ENCODE measurements at regions not wholly inside any gene's neighbourhood (a gene's known extent, or its start where the extent isn't known, plus 50 kb on each side); places are given as distances from the start of the nearest gene placed in this dataset.

DNA sequence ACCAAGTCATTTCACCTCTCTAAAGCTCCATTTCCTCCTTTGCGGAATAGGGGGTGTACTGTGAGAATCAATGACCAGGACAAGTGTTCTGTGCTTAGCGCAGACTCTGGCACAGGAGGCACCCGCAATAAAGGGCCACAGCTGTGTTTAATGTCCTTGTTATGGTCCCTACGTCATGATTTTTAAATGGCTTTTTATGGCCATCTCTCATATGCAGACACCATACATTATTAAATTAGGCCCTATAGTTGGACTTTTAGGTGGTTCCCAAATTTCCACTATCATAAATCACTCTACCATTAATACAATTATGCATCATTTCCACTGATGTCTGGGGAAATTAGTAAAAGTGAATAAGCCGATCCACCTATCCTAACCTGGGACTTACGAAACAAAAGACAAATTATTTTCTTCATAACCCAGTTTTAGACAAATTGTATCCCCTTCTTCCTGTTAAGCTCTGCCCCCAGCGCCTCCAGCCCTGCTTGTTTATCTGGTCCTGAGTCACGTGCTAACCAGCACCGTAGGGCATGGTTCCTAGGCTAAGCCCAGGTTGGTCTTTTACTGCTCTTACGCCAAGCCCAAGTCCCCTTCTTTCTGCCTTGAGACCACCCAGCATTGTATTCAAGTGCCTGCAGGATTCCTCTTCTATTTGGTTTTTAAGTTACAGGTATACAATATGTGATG, 278.3 kb downstream of the SHQ1 start:
- Histone ChIP-seq H3K27ac (no peak overlapping the region), H3K4me1 (no peaks in the 10 kb centered on the region), H3K36me3 (no peaks in the 10 kb centered on the region), H3K9me3 (no peaks in the 10 kb centered on the region), H3K4me3 (no peak overlapping the region), H3K27me3 (no peaks in the 10 kb centered on the region)
- TF ChIP-seq POLR2AphosphoS5 (IDR thresholded peaks at IDR 0.05), result no peak
- no peak for TF ChIP-seq POLR2A (IDR thresholded peaks at IDR 0.05)
- TF ChIP-seq, protein P1, sequence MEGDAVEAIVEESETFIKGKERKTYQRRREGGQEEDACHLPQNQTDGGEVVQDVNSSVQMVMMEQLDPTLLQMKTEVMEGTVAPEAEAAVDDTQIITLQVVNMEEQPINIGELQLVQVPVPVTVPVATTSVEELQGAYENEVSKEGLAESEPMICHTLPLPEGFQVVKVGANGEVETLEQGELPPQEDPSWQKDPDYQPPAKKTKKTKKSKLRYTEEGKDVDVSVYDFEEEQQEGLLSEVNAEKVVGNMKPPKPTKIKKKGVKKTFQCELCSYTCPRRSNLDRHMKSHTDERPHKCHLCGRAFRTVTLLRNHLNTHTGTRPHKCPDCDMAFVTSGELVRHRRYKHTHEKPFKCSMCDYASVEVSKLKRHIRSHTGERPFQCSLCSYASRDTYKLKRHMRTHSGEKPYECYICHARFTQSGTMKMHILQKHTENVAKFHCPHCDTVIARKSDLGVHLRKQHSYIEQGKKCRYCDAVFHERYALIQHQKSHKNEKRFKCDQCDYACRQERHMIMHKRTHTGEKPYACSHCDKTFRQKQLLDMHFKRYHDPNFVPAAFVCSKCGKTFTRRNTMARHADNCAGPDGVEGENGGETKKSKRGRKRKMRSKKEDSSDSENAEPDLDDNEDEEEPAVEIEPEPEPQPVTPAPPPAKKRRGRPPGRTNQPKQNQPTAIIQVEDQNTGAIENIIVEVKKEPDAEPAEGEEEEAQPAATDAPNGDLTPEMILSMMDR (IDR thresholded peaks at IDR 0.05), result no peak
- no peak for TF ChIP-seq EP300 (IDR thresholded peaks at IDR 0.05)
- 88 to 98% methylated on average over 7 of the region's 10 CpGs for WGBS, 2 donors (ENCODE audit: low coverage in 1 of 2)
- no peak for ATAC-seq

DNA sequence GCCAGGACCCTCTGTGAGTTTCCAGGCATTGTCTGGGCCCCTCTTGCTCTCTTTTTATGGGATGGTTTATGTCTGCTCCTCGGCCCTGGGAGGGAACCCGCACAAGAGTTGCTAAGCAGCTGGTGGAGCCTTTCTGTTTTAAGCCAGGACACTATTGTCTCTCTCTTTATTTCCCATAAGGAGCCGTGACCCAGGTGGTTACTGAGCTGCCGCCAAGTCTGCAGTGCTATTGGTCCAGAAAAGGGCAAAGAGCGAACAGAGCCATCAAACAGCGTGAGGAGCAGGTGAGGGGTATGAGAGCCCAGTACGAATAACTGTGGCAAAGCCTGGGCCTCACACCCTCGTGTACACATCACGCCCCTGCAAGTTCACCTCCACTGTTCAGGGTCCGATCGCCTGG, 280.2 kb downstream of the SHQ1 start:
- 100% methylated on average over 1 of the region's 11 CpGs; no CpG with 5 or more reads in 1 of the 2 donors for WGBS, 2 donors (ENCODE audit: low coverage in 1 of 2)
- Histone ChIP-seq H3K4me3 (no peak overlapping the region), H3K27ac (no peak overlapping the region), H3K27me3 (no peaks in the 10 kb centered on the region), H3K9me3 (no peaks in the 10 kb centered on the region), H3K4me1 (no peaks in the 10 kb centered on the region), H3K36me3 (no peaks in the 10 kb centered on the region)
- TF ChIP-seq POLR2A (IDR thresholded peaks at IDR 0.05), result no peak
- TF ChIP-seq, protein P1 (IDR thresholded peaks at IDR 0.05), result no peak
- TF ChIP-seq POLR2AphosphoS5 (IDR thresholded peaks at IDR 0.05), result no peak
- no peak for TF ChIP-seq EP300 (IDR thresholded peaks at IDR 0.05)
- no peak for ATAC-seq

DNA sequence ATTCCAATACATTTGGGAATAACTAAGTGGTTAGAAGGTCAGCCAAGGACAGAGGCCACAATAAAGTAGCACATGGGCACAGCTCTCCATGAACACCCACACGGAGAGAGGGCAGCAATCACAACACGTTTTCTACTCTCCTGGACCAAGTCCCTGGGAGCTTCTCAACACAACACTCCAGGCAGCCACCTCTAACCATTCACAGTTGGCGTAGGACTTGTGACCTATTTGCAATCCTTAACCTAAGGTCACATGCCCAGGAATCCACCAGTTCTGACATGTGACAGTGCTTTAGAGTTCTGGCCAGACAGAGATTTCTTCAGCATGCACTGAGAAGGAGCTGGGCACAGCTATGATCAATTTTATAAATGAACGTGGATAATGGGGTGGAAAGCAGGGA, 280.8 kb downstream of the SHQ1 start:
- Histone ChIP-seq H3K4me3 (no peak overlapping the region), H3K27ac (no peak overlapping the region), H3K36me3 (no peaks in the 10 kb centered on the region), H3K9me3 (peaks cover 0 to 3% (median 0%) of the 10 kb centered on the region in 3 donors), H3K27me3 (no peaks in the 10 kb centered on the region), H3K4me1 (no peaks in the 10 kb centered on the region)
- WGBS, 2 donors (ENCODE audit: low coverage in 1 of 2), result 77 to 82% methylated on average over 3 to 4 of the region's 4 CpGs
- TF ChIP-seq, protein P1 (IDR thresholded peaks at IDR 0.05), result no peak
- TF ChIP-seq POLR2AphosphoS5 (IDR thresholded peaks at IDR 0.05) (no peak), EP300 (IDR thresholded peaks at IDR 0.05) (no peak), POLR2A (IDR thresholded peaks at IDR 0.05) (no peak)
- ATAC-seq, result no peak

DNA sequence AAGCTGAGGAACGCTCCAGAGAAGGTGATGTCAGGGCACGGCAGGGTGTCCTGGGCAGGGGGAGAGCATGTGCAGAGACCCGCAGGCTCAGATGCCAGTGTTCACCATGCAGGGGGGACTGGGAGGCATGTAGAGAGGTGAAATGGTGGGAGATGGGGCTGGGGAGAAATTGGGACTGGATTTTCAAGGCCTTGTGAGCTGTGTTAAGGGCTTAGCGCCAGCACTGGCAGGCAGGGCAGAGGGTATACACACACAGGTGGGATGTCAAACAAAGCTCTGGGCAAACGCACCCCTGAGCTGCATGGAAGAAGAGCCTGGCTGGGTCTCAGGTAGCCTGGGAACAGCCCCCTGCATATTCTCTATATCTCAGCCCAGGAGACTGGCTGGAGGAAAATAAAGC, 282.7 kb downstream of the SHQ1 start:
- no peaks in the 10 kb centered on the region for H3K27me3 ChIP-seq
- H3K9me3 ChIP-seq, result peaks cover 0 to 17% (median 0%) of the 10 kb centered on the region in 3 donors
- no peaks in the 10 kb centered on the region for H3K4me1 ChIP-seq
- TF ChIP-seq POLR2A (IDR thresholded peaks at IDR 0.05), result no peak
- TF ChIP-seq, protein P1 (IDR thresholded peaks at IDR 0.05), result no peak
- no peak for TF ChIP-seq EP300 (IDR thresholded peaks at IDR 0.05)
- TF ChIP-seq POLR2AphosphoS5 (IDR thresholded peaks at IDR 0.05), result no peak
- no peaks in the 10 kb centered on the region for H3K36me3 ChIP-seq
- no peak for ATAC-seq
- WGBS, 2 donors (ENCODE audit: low coverage in 1 of 2), result 92 to 98% methylated on average over 5 of the region's 5 CpGs
- H3K4me3 ChIP-seq, result no peak overlapping the region
- no peak overlapping the region for H3K27ac ChIP-seq

DNA sequence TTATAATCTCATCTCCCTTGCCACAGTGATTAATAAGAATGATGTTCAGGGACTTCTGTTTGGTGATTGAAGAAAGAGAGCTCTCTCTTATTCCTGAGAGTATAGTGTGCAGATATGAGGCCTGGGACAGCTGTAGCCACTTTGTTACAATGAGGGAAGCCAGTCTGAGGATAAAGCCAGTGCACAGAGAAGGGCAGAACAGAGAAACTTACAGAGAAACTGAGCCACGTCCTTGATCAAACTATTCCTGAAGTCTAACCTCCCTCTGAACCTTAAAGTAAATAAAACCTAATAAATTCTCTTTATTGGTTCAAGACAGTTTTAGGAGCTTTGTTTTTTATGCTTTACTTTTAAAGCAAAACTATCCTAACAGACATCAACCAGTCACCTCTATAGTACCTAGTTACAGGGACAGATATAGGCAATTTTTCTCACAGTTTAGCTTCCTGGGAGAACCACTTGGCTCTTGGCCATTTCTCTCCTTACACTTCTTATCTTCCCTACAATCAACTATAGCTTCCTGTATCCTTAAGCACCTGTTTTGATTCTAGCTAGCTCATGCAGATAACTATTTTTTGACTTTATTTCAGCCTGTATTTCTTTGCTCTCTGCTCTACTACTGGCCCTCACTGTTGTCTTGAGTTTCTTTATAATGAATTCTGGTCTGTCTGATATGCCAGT, 284.4 kb downstream of the SHQ1 start:
- no peak overlapping the region for H3K27ac ChIP-seq
- H3K9me3 ChIP-seq, result peaks cover 0 to 17% (median 0%) of the 10 kb centered on the region in 3 donors
- H3K36me3 ChIP-seq, result no peaks in the 10 kb centered on the region
- 85 to 86% methylated on average over 1 of the region's 1 CpG for WGBS, 2 donors (ENCODE audit: low coverage in 1 of 2)
- no peak overlapping the region for H3K4me3 ChIP-seq
- no peaks in the 10 kb centered on the region for H3K4me1 ChIP-seq
- no peaks in the 10 kb centered on the region for H3K27me3 ChIP-seq
- TF ChIP-seq POLR2A (IDR thresholded peaks at IDR 0.05) (no peak), POLR2AphosphoS5 (IDR thresholded peaks at IDR 0.05) (no peak), EP300 (IDR thresholded peaks at IDR 0.05) (no peak)
- TF ChIP-seq, protein P1 (IDR thresholded peaks at IDR 0.05), result no peak
- ATAC-seq, result no peak

All from gastroesophageal sphincter (tissue), 4 donors.